Stimulated activated CD4-positive, alpha-beta T cell treated with anti-CD3 and anti-CD28 coated beads, Interleukin-1b, Interleukin-23, amount 100 ng/mL, for 24 hours (primary cell): ENCODE measurements at regions not wholly inside any gene's neighbourhood (a gene's known extent, or its start where the extent isn't known, plus 50 kb on each side); places are given as distances from the start of the nearest gene placed in this dataset.

ENCODE experiments used
- DNase-seq, 4 experiments: peaks; one replicate each; pipeline ENCODE4 v3.0.0-alpha.2; 2020; ENCODE audit warnings: low read depth in 4 of 4, low spot score in 1 of 4

DNA sequence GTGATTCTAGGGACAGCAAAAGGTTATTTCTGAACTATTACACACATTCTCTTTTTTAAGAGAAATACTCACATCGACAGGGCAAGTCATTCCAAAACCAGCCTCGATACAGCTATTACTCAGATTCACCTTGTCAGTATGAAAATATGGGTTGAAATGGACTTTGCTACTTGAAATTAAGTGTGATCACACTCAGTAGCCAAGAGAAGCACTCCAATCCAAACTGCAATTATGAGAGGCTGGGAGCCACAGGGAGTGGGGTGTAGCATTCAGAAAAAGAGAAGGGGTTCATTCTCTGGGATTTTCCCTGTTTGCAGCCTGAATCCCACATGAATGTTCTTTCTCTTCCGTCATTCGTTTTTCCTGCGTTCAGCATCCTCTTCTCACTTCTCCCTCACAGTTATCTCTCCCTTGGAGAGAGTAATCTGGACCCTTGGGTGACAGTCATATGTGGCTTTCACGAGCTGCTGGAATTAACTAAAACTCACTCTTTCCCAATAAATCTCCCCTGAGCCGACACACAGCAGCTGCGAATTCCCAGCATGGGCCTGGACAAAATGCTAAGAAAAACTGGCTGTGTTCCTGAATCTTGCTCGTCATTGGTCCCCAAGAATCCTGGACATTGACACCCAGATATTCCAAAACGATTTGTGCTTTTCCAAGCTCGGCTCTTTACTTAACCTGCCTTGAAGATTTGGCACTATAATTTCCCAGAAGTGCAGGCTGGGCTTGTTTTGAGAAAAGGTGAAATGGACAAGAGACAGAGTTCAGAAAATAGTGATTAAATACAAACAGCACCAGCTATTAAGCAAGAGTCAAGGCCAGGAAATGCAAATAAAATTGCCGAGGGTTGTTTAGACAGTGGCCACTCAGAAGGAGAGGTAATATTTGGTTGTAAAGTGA, 199.5 kb upstream of the PLEKHG7 start:
- DNase-seq, result peak in 1 of 4 experiments; percentile 29

DNA sequence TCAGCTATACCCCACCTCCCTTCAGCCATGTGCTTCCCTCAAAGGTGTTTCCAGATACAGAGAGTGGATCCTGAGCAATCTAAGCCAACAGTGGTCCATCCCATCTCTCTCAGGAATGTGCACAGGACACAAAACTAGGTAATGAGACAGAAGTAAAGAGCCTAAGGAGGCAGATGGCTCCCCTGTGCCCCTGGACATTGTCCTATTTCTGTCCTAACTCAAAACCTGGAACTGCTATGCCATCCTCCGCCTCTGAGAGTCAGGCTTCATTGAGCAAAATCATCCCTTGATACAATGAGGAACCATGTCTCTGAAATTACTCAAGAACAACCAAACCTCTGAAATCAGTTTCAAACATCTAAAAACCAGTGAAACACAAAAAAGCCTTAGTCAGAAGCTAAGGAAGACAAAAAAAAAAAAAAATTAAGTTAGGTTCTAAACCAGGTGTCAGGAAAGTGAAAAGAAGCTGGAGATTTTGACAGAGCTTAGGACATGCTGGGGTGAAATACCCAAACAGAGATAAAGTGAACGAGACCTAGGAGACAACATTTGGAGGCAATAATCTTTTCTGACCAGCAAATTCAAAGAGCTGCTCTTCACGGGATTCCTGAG, 200.3 kb upstream of the PLEKHG7 start:
- no peak for DNase-seq

DNA sequence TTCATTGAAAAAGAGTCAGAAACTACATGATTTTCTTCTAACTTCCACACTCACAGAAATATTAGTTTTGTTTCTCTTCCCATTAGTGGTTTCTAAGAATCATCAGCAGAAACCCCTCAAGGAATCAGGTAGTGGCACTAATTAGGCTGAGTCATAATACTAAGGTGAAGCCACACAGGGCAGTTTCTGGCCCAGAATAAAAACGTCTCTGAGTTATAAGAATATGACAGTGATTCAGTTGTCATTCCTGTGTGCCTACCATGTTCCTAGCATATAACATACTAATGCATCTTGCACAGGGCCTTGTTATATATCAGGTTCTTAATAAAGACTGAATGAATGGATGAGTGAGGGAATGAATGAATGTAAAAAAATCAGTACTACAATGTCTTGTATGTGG, 206.0 kb upstream of the PLEKHG7 start:
- DNase-seq, result no peak

DNA sequence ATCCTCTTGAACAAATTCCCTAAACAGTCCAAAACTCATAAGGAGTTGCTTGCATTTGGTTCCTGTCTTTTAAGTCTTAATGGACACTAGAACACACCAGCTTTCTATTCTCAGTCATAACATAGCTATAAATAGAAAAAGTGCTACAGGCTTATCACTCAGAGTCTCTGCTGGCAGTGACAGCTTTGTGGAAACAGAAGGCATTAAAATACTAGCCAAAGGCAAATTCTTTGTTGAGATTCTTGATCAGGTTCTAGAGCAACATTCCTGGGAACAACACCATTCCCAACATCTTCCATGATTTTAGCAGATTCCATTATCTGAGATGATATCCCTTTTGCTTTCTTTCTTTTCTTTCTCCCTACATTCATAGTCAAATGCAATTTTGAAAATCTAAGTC, 207.7 kb upstream of the PLEKHG7 start:
- no peak for DNase-seq

DNA sequence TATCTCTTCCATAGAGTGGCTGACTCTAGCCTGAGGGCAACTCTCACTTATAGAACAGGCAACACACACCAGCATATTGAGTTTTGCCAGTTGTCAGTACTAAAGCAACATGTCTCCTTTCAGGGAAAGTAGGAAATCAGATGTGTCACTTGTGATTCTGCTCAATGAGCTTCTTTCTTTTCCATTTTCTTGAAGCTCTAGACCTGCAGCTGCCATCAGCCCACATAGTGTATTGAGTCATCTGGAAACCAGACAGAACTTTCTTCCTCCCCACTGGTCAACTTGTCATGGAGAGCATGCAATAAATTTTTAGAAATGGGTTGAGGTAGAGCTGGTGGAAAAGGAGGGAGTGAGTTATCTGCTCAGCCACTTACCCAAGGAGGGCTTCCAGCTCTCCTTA, 209.0 kb upstream of the PLEKHG7 start:
- no peak for DNase-seq

DNA sequence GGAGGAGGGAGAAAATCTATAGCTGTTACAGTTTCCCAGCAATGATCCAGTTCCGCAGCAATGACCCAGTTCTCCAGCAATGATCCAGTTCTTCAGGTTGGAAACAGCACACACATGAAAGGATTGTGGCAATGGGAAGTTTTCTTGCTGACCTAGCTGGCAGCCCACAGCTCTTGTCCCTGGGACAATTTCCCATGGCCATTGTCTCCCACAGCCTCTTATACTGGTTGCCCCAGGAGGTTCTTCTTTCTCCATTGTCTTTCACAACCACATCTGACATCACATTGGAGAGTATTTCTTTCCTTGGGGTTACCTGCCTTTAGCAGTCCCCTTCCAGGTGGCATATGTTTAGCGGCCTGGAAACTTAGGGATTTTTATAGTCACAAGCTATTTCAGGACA, 209.8 kb upstream of the PLEKHG7 start:
- DNase-seq, result no peak

DNA sequence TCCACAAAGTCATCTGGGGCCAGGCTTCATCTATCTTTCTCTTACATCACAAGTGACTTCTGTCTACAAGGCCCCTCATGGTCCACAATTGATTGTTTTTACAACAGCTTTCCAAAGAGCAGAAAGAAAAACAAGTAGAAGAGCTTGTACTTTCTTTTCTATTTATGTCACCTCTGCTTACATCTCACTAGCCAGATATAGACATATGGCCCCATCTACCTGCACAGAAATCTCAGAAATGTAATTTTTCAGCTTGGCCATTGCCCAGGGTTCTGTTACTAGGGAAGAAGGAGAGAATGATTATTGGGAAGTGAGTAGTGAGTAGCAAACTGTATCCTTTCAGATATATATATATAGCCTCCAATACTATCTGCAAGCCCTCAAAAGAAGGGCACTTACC, 210.5 kb upstream of the PLEKHG7 start:
- DNase-seq, result no peak

DNA sequence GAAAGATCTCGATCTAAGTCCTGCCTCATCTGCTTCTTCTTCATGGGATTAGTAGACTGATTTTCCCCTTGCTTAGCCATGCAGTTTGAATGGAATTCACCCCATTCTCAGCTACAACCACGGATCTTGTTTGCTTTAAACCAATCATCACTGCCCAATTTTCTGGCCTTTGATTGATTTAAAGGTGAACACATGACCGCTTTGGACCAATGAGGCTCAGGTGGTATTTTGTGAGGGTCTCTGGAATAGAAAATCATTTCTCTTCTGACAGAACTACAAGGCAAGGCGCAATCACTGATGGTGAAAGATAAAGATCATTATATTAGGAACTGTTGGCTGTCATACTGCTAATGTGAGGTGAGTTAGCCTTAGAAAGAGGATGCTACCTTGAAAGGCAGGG, 213.0 kb upstream of the PLEKHG7 start:
- no peak for DNase-seq

DNA sequence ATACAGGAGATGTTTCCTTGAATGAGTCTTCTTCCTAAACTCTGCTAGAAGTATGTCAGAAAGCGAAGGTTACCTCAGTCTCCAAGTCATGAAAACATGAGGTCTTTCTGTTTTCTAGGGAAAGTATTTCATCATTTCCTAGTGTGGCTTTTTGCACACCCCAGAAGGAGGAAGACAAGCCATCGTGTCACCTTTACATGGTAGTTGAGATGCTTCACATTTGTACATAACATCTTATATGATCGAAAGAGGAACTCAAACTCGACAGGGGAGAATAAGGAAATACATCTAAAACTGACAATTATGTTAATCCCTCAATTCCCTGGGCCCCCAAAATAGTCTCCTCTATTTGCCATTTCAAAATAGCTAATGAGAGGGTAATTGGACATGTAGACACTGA, 214.1 kb upstream of the PLEKHG7 start:
- DNase-seq, result no peak

DNA sequence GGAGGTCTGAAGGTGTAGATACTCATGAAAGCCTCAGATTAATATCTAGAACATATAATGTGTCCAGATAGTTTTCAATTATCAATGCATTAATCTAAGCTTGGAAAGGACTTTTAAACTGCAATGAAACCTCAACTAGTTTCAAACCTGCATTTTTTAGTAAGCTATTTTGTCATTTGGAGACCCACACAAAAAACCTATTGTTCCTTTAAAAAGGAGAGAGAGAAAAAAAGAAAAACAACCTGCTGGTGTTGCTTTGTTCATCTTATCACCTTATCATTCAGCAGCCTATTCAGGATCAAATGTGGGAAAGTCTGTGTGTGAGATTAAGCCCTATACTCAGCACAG, 215.7 kb upstream of the PLEKHG7 start:
- DNase-seq, result no peak

DNA sequence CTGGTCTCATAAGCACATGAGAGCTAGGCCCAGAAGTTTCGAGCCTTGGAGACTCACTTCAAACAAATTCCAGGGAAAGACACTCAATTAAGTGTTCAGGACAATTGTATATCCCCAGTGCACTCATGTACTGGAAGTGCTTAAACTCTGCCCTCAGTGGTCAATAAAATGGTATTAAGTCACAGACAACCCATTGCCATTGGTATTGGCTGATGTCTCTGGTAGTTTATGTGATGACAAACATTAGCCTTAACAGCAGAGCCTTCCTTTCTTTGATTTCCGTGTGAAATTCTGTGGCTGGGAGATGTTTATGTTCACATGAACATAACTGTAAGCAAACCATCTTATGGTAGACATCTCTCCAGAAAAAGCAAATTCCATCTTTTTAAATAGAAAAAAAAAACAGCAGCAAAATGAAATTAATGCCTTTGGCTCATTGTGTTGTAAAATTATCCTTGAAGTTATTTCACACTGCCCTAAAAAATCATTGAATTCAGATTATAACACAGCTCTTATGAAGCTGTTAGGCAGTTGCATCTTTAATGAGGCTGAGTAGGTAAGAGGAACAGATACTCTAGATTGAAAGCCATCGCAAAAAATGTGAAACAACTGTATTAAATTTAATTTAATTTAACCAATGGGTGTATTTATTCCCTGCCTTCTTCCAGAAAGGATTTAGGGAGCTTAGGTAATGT, 216.2 kb upstream of the PLEKHG7 start:
- DNase-seq, result no peak

DNA sequence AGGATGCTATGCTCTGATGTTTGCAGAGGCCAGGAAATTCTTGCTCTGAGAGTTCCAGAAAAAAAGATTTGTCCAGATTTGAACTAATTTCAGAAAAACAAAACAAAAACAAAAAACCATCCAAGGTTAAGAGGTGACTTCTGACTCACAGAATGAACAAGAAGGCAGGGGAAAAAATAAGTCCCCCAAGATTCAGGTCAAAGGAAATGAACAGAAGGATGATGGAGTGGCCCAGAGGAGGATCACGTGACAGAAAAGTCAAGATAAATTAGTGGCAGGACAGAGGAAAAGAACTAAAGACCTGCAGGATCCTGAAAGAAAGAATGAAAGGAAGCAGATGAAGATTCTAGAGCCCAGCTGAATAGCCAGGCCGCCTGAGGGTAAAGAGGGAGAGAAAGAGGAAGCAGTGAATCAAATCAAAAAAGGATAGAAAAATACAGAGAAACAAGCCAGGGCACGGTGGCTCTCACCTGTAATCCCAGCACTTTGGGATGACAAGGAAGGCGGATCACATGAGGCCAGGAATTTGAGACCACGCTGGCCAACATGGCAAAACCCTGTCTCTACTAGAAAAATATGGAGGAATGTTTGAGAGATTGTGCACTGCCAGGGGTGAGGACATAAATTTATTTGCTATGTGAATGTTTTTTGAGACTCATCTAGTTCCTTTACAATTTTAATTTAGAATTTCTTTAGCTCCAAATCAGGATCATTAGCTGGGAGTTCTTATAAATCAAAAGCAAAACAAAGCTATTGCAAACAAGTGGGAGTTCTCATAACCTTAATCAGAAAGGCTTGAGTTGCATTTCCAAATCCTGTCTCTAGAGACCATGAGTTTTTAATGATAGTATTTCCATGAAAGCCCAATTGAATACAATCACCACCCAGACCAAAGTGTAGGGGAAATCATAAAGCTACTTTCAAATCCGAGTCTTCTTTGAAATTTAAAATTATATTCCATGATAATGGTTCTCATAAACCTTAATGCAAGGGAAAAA, 217.1 kb upstream of the PLEKHG7 start:
- DNase-seq, result no peak

DNA sequence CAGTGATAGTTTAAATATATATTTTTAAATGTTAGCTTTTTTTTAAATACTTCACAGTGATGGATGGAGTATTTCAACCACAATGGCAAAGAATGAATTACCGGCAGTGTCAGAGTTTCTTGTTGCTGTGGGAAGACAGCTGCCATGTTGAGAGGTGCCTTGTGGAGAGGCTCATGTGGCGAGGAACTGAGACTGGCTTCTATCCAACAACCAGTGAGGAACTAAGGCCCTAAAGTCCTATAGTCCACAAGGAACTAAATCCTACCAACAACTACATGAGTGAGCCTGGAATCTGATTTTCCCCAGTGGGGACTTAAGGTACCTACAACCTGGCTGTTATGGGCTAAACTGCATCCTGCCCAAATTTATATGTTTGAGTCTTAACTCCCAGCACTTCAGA, 220.2 kb upstream of the PLEKHG7 start:
- no peak for DNase-seq

DNA sequence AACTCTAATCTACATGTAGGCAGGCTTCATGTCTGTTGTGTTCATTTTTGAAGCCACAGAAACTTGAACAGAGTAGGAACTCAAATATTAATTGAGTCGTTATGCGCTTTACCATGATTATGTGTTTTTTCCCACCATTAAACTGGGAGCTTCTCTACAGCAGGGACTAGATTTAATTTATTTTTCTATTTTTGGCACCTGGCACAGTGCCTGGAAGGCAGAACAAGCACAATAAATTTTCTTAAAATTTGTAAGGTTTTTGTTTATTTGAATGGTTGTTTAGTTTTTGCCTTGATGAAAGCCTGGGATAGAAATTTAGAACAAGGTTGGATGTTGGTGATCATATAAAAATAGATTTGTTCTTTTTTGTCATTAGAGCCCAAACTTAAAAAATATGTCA, 221.7 kb upstream of the PLEKHG7 start:
- DNase-seq, result no peak

DNA sequence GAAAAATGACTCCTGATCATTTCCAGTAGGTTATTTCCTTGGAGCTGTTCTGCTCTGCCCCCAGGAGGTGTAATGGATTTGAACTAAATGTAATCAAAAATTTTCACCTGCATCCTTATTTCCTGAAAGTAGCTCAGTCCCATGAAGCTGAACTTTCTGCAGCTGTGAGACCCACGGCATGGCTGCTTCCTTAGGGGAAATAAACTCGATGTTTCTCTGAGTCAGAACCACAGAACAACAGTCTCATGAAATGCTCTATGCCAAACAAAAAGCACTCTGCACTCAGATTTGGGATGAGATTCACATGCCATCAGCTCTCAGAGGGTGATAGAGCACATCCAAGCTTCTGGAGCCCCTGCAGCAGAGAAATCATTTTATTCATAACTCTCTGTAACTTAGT, 224.1 kb upstream of the PLEKHG7 start:
- DNase-seq, result no peak

DNA sequence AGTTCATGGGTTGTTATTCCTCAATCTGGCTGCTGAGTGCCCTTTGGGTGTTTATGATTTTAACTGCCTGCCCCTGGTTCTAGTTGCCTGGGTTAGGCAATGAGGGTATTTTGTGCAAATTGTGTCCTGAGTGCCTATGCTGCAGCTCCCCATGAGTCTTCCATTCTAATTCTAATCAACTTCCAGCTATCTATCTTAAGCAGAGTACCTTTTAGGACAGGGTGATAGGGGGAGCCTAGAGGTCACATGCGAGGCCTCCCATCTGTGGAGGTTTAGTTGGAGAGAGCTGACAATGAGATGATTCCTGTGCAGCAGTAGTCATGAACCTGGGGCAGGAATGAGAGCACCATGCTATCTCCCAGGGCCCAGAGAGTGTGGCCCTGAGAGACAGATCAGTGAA, 225.9 kb upstream of the PLEKHG7 start:
- no peak for DNase-seq

DNA sequence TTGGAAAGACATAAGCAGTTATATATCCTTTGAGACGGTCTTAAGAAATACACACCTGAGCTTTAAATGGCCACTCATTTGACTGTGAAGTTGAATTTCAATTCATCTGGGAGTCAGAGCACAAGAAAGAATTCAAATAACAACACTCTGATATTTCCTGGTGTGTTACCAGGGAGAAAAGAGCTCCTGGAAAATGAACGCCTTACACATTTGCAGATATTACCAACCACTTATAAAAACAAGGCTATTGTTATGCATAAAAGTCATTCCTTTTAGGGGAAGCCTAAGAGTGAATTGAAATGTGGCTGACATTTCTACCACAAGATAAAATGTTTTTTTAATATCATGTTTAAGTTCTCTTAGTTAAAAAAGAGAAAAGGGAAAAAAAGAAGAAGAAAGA, 229.2 kb upstream of the PLEKHG7 start:
- DNase-seq, result no peak

DNA sequence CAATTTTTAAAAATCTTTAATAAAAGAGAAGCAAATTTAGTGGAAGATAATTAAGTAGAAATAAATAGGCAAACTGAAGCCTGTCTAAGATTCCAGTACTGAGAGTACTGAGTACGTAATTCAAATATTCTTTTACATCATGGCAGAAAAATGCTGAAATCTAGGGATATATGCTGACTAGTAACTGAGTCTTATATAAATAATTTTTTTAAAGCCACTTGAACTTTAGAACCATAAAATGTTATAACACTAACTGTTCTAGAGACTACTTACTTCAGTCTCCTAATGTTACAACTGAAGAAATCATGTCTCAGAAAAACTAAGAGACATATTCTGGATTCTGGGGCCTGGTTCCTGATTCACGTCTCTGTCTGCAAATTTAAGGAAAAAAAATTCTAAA, 230.6 kb upstream of the PLEKHG7 start:
- DNase-seq, result no peak

DNA sequence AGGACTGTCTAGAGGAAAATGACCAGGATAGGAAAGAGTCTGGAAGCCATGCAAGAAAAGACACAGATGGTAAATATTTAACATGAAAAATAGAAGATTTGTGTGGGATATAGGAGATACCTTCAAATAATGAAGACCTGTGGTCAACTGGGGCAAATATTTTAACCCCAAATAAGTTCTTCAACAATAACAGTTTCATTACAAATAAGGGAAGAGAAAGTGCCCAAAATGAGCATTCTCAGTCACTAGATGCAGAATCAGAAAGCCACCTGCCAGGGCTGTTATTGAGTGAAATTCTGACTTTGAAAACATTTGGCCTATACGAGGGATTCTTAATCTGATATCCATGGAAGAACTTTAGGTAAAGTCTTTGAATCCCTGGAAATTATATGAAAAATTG, 231.2 kb upstream of the PLEKHG7 start:
- no peak for DNase-seq

DNA sequence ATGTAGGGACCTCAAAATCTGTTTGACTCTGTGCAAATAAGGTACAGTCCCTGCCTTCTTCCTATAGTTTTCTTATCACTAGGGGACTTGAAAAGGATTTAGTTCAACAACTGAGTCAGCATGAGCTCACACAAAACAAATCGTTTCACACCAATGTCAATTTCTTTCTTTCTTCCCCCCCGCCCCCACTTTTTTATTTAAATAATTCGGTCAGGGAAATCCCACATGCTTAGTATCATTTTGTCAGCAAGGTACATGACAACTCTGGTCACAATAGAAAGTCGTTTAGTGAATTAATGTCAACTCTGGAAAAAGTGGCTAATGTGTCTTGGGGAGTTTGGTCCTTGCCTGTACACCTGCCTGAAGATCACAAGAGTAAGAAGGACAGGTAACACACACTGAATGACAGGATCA, 232.2 kb upstream of the PLEKHG7 start:
- peak; percentile 9 to 30 (median 15) for DNase-seq

DNA sequence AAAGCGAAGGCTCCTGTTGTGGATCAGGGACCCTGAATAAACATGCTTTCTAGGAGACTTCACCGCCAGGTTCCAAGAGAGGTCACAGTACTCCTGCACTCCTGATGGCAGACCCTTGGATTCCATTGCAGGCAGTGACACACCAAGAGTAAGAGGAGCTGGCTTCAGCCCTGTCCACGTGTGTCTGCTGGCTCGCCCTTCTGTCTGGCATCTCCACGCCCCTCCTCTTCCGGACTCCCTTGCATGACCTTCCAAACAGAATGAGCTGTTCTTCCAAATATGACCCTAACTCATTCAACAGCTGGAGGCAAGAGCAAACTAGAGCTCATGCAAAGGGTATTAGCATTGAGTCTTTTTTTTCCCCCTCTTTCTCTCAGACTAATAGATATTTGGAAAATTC, 233.0 kb upstream of the PLEKHG7 start:
- DNase-seq, result no peak
